Cardiac muscle cell (in vitro differentiated cells and primary cell): ENCODE measurements at regions not wholly inside any gene's neighbourhood (a gene's known extent, or its start where the extent isn't known, plus 50 kb on each side); places are given as distances from the start of the nearest gene placed in this dataset.

Experiments used
- DNase-seq, 2 donors: peaks; one replicate each; pipeline versions ENCODE4 v3.0.0 to v3.0.0-alpha.2; 2010 to 2017; ENCODE audit warnings: low read depth in 1 of 2, low spot score in 1 of 2
- H3K27ac ChIP-seq: fragments of 200-600 bp; sonication (generic); 2 replicates; pipeline ENCODE4 v1.5.1; 2016
- H3K27me3 ChIP-seq: fragments of 200-600 bp; sonication (generic); 2 replicates; pipeline ENCODE4 v1.6.0; 2016; ENCODE audit warnings: control low read depth
- H3K36me3 ChIP-seq: fragments of 200-600 bp; sonication (generic); 2 replicates; pipeline ENCODE4 v1.5.1; 2016; ENCODE audit warnings: control low read depth
- H3K4me1 ChIP-seq: fragments of 200-600 bp; sonication (generic); 2 replicates; pipeline ENCODE4 v1.8.1; 2017; ENCODE audit warnings: low read depth, mild to moderate bottlenecking, mixed run types
- H3K4me3 ChIP-seq: fragments of 200-600 bp; sonication (generic); 2 replicates; pipeline ENCODE4 v1.5.1; 2016; ENCODE audit warnings: mild to moderate bottlenecking
- H3K9me3 ChIP-seq: fragments of 200-600 bp; sonication (generic); 2 replicates; pipeline ENCODE4 v1.5.1; 2017; ENCODE audit warnings: low read depth, mild to moderate bottlenecking, control low read depth
- CTCF ChIP-seq: IDR thresholded peaks from 2 replicates; pipeline ENCODE4 v1.5.1; 2012; ENCODE audit warnings: low read depth, mild to moderate bottlenecking, low read length

GRCh38 chr18:27414682-27415081, 229.6 kb upstream of the CHST9 start:
- H3K36me3 ChIP-seq = no peaks in the 10 kb centered on the region
- no peak overlapping the region for H3K27ac ChIP-seq
- no peak for TF ChIP-seq CTCF
- H3K27me3 ChIP-seq = no peaks in the 10 kb centered on the region
- no peak for DNase-seq
- no peaks in the 10 kb centered on the region for H3K4me1 ChIP-seq
- no peaks in the 10 kb centered on the region for H3K9me3 ChIP-seq
- no peak overlapping the region for H3K4me3 ChIP-seq

DNA sequence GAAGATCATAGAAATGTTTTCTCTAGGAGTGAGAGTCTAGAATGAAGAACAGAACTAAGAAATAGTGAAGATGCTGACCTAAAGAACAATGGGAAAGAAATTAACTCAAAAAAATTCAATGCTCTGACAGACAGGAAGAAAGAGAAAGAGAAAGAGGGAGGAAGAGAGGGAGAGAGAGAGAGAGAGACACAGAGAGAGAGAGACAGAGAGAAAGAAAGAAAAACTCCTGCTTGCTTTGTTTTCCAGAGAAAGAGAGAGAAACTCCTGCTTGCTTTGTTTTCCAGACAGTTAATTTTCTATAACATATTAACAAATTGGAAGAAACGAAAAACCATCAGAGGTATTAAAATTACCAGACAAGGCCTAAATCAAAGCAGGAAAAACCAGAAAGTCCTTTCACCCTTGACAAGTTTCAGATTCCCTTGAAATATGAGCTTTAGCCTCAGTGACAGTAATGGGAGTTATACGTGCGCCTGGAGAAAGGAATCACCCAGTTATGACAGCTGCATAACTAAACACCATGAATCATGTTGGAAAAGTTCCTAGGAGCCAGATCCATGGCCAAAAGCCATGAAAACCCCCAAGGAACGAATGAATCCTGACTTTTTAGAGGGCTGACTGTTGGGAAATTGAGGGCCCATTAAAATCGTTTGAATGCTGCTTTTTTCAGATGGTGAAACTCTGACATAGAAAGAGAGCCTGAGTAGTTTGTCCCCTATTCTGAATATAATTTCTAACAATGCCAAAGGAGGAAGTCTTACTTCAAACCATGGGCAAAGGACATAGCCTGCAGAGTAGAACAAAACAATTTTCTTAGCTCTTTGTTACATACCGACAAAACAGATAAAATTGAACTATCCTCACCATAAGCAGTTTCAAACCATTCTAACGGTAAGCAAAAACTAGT, 228.6 kb upstream of the CHST9 start:
- Histone ChIP-seq H3K4me1 (no peaks in the 10 kb centered on the region), H3K36me3 (no peaks in the 10 kb centered on the region), H3K4me3 (no peak overlapping the region), H3K27me3 (no peaks in the 10 kb centered on the region), H3K27ac (no peak overlapping the region), H3K9me3 (no peaks in the 10 kb centered on the region)
- TF ChIP-seq CTCF = no peak
- peak in 1 of 2 donors; percentile 67 for DNase-seq

DNA sequence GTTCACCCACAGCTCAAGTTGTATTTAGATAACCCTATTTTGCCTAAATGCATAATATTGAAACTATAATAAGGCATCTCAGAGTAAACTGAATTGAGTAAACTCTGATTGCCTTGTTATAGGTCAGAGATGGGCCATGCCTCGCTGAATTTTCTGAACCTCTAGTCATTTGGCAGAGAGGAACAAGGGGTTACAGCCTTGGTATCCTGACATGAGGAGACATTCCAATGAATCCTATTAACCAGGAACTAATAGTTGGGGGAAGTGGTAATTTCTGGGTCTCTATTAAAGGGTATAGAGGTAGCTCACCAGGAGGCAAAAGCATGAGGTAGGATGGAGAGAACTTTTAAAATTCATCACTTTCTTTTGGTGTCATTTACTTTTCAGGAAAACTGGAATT, 227.4 kb upstream of the CHST9 start:
- Histone ChIP-seq H3K9me3 (no peaks in the 10 kb centered on the region), H3K4me1 (no peaks in the 10 kb centered on the region), H3K36me3 (no peaks in the 10 kb centered on the region), H3K27me3 (no peaks in the 10 kb centered on the region), H3K27ac (no peak overlapping the region), H3K4me3 (no peak overlapping the region)
- DNase-seq = no peak
- no peak for TF ChIP-seq CTCF

GRCh38 chr18:27411911-27412310, 226.8 kb upstream of the CHST9 start:
- Histone ChIP-seq H3K4me3 (no peak overlapping the region), H3K9me3 (no peaks in the 10 kb centered on the region), H3K27me3 (no peaks in the 10 kb centered on the region), H3K36me3 (no peaks in the 10 kb centered on the region), H3K4me1 (no peaks in the 10 kb centered on the region), H3K27ac (no peak overlapping the region)
- peak in 1 of 2 donors; percentile 0 for DNase-seq
- no peak for TF ChIP-seq CTCF

GRCh38 chr18:27411013-27411412, 225.9 kb upstream of the CHST9 start:
- DNase-seq = no peak
- TF ChIP-seq CTCF = no peak
- H3K27me3 ChIP-seq = no peaks in the 10 kb centered on the region
- no peaks in the 10 kb centered on the region for H3K9me3 ChIP-seq
- no peaks in the 10 kb centered on the region for H3K36me3 ChIP-seq
- no peak overlapping the region for H3K4me3 ChIP-seq
- H3K4me1 ChIP-seq = no peaks in the 10 kb centered on the region
- H3K27ac ChIP-seq = no peak overlapping the region
